ENCODE measurements at regions not wholly inside any gene's neighbourhood (a gene's known extent, or its start where the extent isn't known, plus 50 kb on each side); places are given as distances from the start of the nearest gene placed in this dataset.

- H3K4me1 ChIP-seq = no peaks in the 10 kb centered on the region
- H3K9me3 ChIP-seq = peaks cover 0 to 5% of the 10 kb centered on the region in 2 donors
- no peak for DNase-seq
- no peak for ATAC-seq
- intact Hi-C loops (cut with DNase I) = no loop called here
- no peak overlapping the region for H3K4me3 ChIP-seq
- no peaks in the 10 kb centered on the region for H3K36me3 ChIP-seq
- H3K27me3 ChIP-seq = no peaks in the 10 kb centered on the region
- no peak for TF ChIP-seq CTCF (IDR thresholded peaks at IDR 0.05)
- H3K27ac ChIP-seq = no peak overlapping the region
Measured at GRCh38 chr18:70645971-70646370, 357.1 kb downstream of the SOCS6 start.

- intact Hi-C loops (cut with DNase I) = no loop called here
- TF ChIP-seq CTCF (IDR thresholded peaks at IDR 0.05) = no peak
Measured at GRCh38 chr18:70643812-70644211, 355.0 kb downstream of the SOCS6 start.

GRCh38 chr18:70641156-70641775, 352.4 kb downstream of the SOCS6 start:
- no peak for TF ChIP-seq CTCF (IDR thresholded peaks at IDR 0.05)
- Histone ChIP-seq H3K4me3 (no peak overlapping the region), H3K4me1 (no peaks in the 10 kb centered on the region), H3K36me3 (no peaks in the 10 kb centered on the region), H3K27me3 (no peaks in the 10 kb centered on the region), H3K9me3 (no peaks in the 10 kb centered on the region), H3K27ac (no peak overlapping the region)
- intact Hi-C loops (cut with DNase I) = no loop called here
- ATAC-seq = no peak
- no peak for DNase-seq

More at GRCh38 chr18:70643812-70644211, 355.0 kb downstream of the SOCS6 start:
- no peak for DNase-seq
- no peak overlapping the region for H3K4me3 ChIP-seq
- H3K9me3 ChIP-seq = peaks cover 0 to 1% of the 10 kb centered on the region in 2 donors
- H3K27ac ChIP-seq = no peak overlapping the region
- no peak for ATAC-seq
- no peaks in the 10 kb centered on the region for H3K27me3 ChIP-seq
- no peaks in the 10 kb centered on the region for H3K36me3 ChIP-seq
- no peaks in the 10 kb centered on the region for H3K4me1 ChIP-seq

- Histone ChIP-seq H3K27me3 (no peaks in the 10 kb centered on the region), H3K4me1 (no peaks in the 10 kb centered on the region), H3K27ac (no peak overlapping the region), H3K9me3 (no peaks in the 10 kb centered on the region), H3K4me3 (no peak overlapping the region), H3K36me3 (no peaks in the 10 kb centered on the region)
- ATAC-seq = no peak
- TF ChIP-seq CTCF (IDR thresholded peaks at IDR 0.05) = no peak
- DNase-seq = no peak
- intact Hi-C loops (cut with DNase I) = no loop called here
Measured at GRCh38 chr18:70640336-70640887, 351.6 kb downstream of the SOCS6 start.

- ATAC-seq (no peak), DNase-seq (peak in 1 of 4 donors; percentile 24)
- Histone ChIP-seq H3K4me1 (no peaks in the 10 kb centered on the region), H3K9me3 (no peaks in the 10 kb centered on the region), H3K4me3 (no peak overlapping the region), H3K27me3 (no peaks in the 10 kb centered on the region), H3K36me3 (no peaks in the 10 kb centered on the region), H3K27ac (no peak overlapping the region)
- TF ChIP-seq CTCF (IDR thresholded peaks at IDR 0.05) = no peak
- intact Hi-C loops (cut with DNase I) = no loop called here
Measured at GRCh38 chr18:70636991-70637390, 348.1 kb downstream of the SOCS6 start.

Measured in left lung (tissue), 4 donors.